ENCODE measurements at regions not wholly inside any gene's neighbourhood (a gene's known extent, or its start where the extent isn't known, plus 50 kb on each side); places are given as distances from the start of the nearest gene placed in this dataset.

- TF ChIP-seq CTCF (conservative IDR thresholded peaks at IDR 0.05; ENCODE audit: low read depth, low read length) (no peak), EZH2 (IDR thresholded peaks at IDR 0.05; ENCODE audit: borderline replicate concordance, low read depth, low read length, poor library complexity, severe bottlenecking) (no peak)
These were observed 361.6 kb upstream of the MAP2 start for GRCh38 chr2:209062210-209062609.

Measured in A673 (cell line).